Erythroblast (primary cell): ENCODE measurements at regions not wholly inside any gene's neighbourhood (a gene's known extent, or its start where the extent isn't known, plus 50 kb on each side); places are given as distances from the start of the nearest gene placed in this dataset.

ENCODE experiments used
- GATA1 ChIP-seq: IDR thresholded peaks from 2 replicates; pipeline ENCODE4 v1.6.1; 2011; ENCODE audit warnings: low read depth, mild to moderate bottlenecking, control low read depth, low read length, moderate library complexity
- POLR2A ChIP-seq: IDR thresholded peaks from 2 replicates; pipeline ENCODE4 v1.6.1; 2011; ENCODE audit warnings: mild to moderate bottlenecking, low read length

- TF ChIP-seq POLR2A (no peak), GATA1 (no peak)
These were observed 98.3 kb upstream of the CIBAR2 start for GRCh38 chr16:85210423-85211169.
